ENCODE measurements at regions not wholly inside any gene's neighbourhood (a gene's known extent, or its start where the extent isn't known, plus 50 kb on each side); places are given as distances from the start of the nearest gene placed in this dataset.

DNA sequence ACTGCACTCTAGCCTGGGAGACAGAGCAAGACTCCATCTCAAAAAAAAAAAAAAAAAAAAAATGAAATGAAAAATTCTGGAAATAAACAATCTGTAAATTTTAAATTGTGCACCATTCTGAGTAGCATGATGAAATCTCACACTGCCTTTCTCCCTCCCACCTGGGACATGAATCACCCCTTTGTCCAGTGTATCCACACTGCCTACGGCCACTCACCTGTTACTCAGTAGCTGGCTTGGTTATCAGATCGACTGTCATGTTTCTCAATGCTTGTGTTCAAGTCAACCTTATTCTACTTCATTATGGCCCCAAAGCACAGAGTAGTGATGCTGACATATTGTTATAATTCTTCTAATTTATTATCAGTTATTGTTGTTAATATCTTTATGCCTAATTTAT, 58.7 kb upstream of the MTHFD1L start:
- TF ChIP-seq, protein P1, sequence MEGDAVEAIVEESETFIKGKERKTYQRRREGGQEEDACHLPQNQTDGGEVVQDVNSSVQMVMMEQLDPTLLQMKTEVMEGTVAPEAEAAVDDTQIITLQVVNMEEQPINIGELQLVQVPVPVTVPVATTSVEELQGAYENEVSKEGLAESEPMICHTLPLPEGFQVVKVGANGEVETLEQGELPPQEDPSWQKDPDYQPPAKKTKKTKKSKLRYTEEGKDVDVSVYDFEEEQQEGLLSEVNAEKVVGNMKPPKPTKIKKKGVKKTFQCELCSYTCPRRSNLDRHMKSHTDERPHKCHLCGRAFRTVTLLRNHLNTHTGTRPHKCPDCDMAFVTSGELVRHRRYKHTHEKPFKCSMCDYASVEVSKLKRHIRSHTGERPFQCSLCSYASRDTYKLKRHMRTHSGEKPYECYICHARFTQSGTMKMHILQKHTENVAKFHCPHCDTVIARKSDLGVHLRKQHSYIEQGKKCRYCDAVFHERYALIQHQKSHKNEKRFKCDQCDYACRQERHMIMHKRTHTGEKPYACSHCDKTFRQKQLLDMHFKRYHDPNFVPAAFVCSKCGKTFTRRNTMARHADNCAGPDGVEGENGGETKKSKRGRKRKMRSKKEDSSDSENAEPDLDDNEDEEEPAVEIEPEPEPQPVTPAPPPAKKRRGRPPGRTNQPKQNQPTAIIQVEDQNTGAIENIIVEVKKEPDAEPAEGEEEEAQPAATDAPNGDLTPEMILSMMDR (IDR thresholded peaks at IDR 0.05; ENCODE audit: poor library complexity, severe bottlenecking), result no peak
- TF ChIP-seq MXI1 (conservative IDR thresholded peaks at IDR 0.05; ENCODE audit: poor library complexity, severe bottlenecking) (no peak), POLR2AphosphoS5 (IDR thresholded peaks at IDR 0.05) (no peak)

All from neural cell (in vitro differentiated cells).